ENCODE measurements at regions not wholly inside any gene's neighbourhood (a gene's known extent, or its start where the extent isn't known, plus 50 kb on each side); places are given as distances from the start of the nearest gene placed in this dataset.

- TF ChIP-seq CTCF (IDR thresholded peaks at IDR 0.05; ENCODE audit: low read depth, low read length) (no peak), POLR2A (IDR thresholded peaks at IDR 0.05; ENCODE audit: extremely low read depth, insufficient read length) (no peak)
These were observed 133.4 kb upstream of the OSMR start for GRCh38 chr5:38712391-38712790.

Data from NB4 (cell line).